KG1 (cell line): ENCODE measurements at regions not wholly inside any gene's neighbourhood (a gene's known extent, or its start where the extent isn't known, plus 50 kb on each side); places are given as distances from the start of the nearest gene placed in this dataset.

ENCODE experiments used
- DNase-seq: peaks from one replicate; lab custom pipeline; 2025; lab: John Stamatoyannopoulos, UW

GRCh38 chr5:106241409-106241808, 1429.3 kb downstream of the EFNA5 start:
- no peak for DNase-seq

GRCh38 chr5:106205916-106206571, 1464.7 kb downstream of the EFNA5 start:
- no peak for DNase-seq

- no peak for DNase-seq
Measured at GRCh38 chr5:106202035-106202434, 1468.7 kb downstream of the EFNA5 start.

GRCh38 chr5:106200971-106201370, 1469.8 kb downstream of the EFNA5 start:
- DNase-seq: no peak

GRCh38 chr5:106195679-106196474, 1474.9 kb downstream of the EFNA5 start:
- no peak for DNase-seq

GRCh38 chr5:106189121-106189809, 1481.5 kb downstream of the EFNA5 start:
- no peak for DNase-seq

GRCh38 chr5:106185661-106186081, 1485.1 kb downstream of the EFNA5 start:
- no peak for DNase-seq

GRCh38 chr5:106174903-106175302, 1495.8 kb downstream of the EFNA5 start:
- no peak for DNase-seq

GRCh38 chr5:106172681-106173532, 1497.8 kb downstream of the EFNA5 start:
- no peak for DNase-seq

GRCh38 chr5:106171708-106172107, 1499.0 kb downstream of the EFNA5 start:
- no peak for DNase-seq

GRCh38 chr5:106171132-106171531, 1499.6 kb downstream of the EFNA5 start:
- DNase-seq: no peak

- DNase-seq: no peak
Measured at GRCh38 chr5:106167766-106168165, 1503.0 kb downstream of the EFNA5 start.

- DNase-seq: no peak
Measured at GRCh38 chr5:106163233-106163632, 1507.5 kb downstream of the EFNA5 start.

- no peak for DNase-seq
Measured at GRCh38 chr5:106159616-106160015, 1511.1 kb downstream of the EFNA5 start.

- DNase-seq: no peak
Measured at GRCh38 chr5:106154280-106154716, 1516.4 kb downstream of the EFNA5 start.

GRCh38 chr5:106152569-106152968, 1518.2 kb downstream of the EFNA5 start:
- DNase-seq: no peak

- no peak for DNase-seq
Measured at GRCh38 chr5:106142116-106142515, 1528.6 kb downstream of the EFNA5 start.

GRCh38 chr5:106140101-106140500, 1530.6 kb downstream of the EFNA5 start:
- DNase-seq: no peak

- DNase-seq: no peak
Measured at GRCh38 chr5:106136061-106136460, 1534.7 kb downstream of the EFNA5 start.

- DNase-seq: no peak
Measured at GRCh38 chr5:106135473-106135872, 1535.3 kb downstream of the EFNA5 start.

GRCh38 chr5:106134549-106134948, 1536.2 kb downstream of the EFNA5 start:
- DNase-seq: no peak

GRCh38 chr5:106127985-106128384, 1542.8 kb downstream of the EFNA5 start:
- DNase-seq: no peak
